OCI-LY1 (cell line): ENCODE measurements at regions not wholly inside any gene's neighbourhood (a gene's known extent, or its start where the extent isn't known, plus 50 kb on each side); places are given as distances from the start of the nearest gene placed in this dataset.

Source experiments
- H2AFZ ChIP-seq: fragments of 200-600 bp; sonication (generic), shearing (Covaris generic); 2 replicates; pipeline ENCODE4 v1.6.0; 2014; ENCODE audit warnings: antibody characterized with exemption, mild to moderate bottlenecking, low read length
- H3F3A ChIP-seq: fragments of 200-600 bp; sonication (generic), shearing (Covaris generic); 2 replicates; pipeline ENCODE4 v1.6.0; 2014; ENCODE audit warnings: mild to moderate bottlenecking, antibody characterized with exemption, low read length, moderate library complexity; ENCODE audit not compliant: insufficient read depth
- H3K27ac ChIP-seq: fragments of 200-600 bp; sonication (generic); 2 replicates; pipeline ENCODE4 v1.5.1; 2014; ENCODE audit warnings: low read length, mixed run types, mild to moderate bottlenecking, low read depth; ENCODE audit not compliant: poor library complexity, severe bottlenecking
- H3K27me3 ChIP-seq: fragments of 200-600 bp; sonication (generic); 2 replicates; pipeline ENCODE4 v1.6.0; 2014; ENCODE audit warnings: antibody characterized with exemption, mild to moderate bottlenecking, low read length, moderate library complexity; ENCODE audit not compliant: insufficient read depth
- H3K36me3 ChIP-seq: fragments of 200-600 bp; sonication (generic); 2 replicates; pipeline ENCODE4 v1.6.1; 2014; ENCODE audit warnings: mild to moderate bottlenecking, antibody characterized with exemption, low read length, moderate library complexity, mixed read lengths; ENCODE audit not compliant: insufficient read depth
- H3K4me1 ChIP-seq: fragments of 200-600 bp; sonication (generic); 2 replicates; pipeline ENCODE4 v1.5.1; 2014; ENCODE audit warnings: mild to moderate bottlenecking, low read length, moderate library complexity; ENCODE audit not compliant: insufficient read depth, severe bottlenecking
- H3K4me2 ChIP-seq: fragments of 200-600 bp; sonication (generic), shearing (Covaris generic); 2 replicates; pipeline ENCODE4 v1.6.1; 2014; ENCODE audit warnings: low read length
- H3K4me3 ChIP-seq: fragments of 200-600 bp; sonication (generic); 2 replicates; pipeline ENCODE4 v1.5.1; 2014; ENCODE audit warnings: low read length, low read depth, mild to moderate bottlenecking, mixed read lengths; ENCODE audit not compliant: poor library complexity, severe bottlenecking
- H3K79me2 ChIP-seq: fragments of 200-600 bp; shearing (Covaris generic); 2 replicates; pipeline ENCODE4 v1.6.1; 2016; ENCODE audit warnings: mixed run types, low read length, mixed read lengths; ENCODE audit not compliant: insufficient read depth
- H3K9ac ChIP-seq: fragments of 200-600 bp; sonication (generic), shearing (Covaris generic); 2 replicates; pipeline ENCODE4 v1.6.1; 2014; ENCODE audit warnings: mild to moderate bottlenecking, low read length, mixed read lengths
- H3K9me2 ChIP-seq: fragments of 200-600 bp; sonication (generic), shearing (Covaris generic); 2 replicates; pipeline ENCODE4 v1.6.1; 2014; ENCODE audit warnings: low read depth, mild to moderate bottlenecking, low read length, mixed read lengths
- H3K9me3 ChIP-seq: fragments of 200-600 bp; shearing (Covaris generic); 2 replicates; pipeline ENCODE4 v1.6.1; 2014; ENCODE audit warnings: low read length, mixed read lengths
- H4K20me1 ChIP-seq: fragments of 200-600 bp; sonication (generic), shearing (Covaris generic); 2 replicates; pipeline ENCODE4 v1.6.0; 2016; ENCODE audit warnings: mild to moderate bottlenecking, low read length; ENCODE audit not compliant: insufficient read depth
- EZH2 ChIP-seq: fragments of 200-600 bp; sonication (generic), shearing (Covaris generic); IDR thresholded peaks from 2 replicates; pipeline ENCODE4 v1.8.0; 2017; ENCODE audit warnings: borderline replicate concordance, mixed run types, mild to moderate bottlenecking, antibody characterized with exemption, low read length, moderate library complexity, mixed read lengths
- TF ChIP-seq, protein P1 (sequence below): fragments of 200-600 bp; sonication (generic), shearing (Covaris generic); IDR thresholded peaks from 2 replicates; pipeline ENCODE4 v1.5.1; 2017; ENCODE audit warnings: mild to moderate bottlenecking, antibody characterized with exemption, low read length, moderate library complexity, mixed read lengths

DNA sequence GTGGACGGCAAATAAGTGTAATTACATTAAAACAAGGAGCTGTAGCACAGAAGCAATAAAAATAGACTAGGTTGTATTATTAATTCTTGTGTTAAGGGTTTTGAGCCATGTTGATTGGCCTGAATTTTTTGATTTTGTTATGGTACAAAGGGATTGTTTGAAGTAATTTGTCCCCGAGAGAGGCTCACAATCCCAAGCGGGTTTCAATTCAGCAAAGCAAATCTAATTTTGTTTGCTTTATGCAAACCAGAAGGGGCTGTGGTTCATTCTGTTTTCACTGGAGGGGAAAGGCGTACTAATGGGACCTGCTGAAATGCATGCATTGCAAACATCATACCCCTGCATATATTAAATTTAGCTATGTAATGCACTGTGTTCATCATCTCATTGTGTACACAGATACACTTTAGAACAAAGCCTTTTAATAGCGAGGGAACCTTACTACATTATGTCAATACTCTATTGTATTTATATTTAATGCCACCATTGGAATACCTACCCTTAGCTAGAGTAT, 379.5 kb upstream of the POU3F2 start:
- Histone ChIP-seq H3K79me2 (no peaks in the 10 kb centered on the region), H3K27me3 (no peaks in the 10 kb centered on the region), H3K9ac (no peak overlapping the region), H3F3A (no peaks in the 10 kb centered on the region), H3K9me2 (no peaks in the 10 kb centered on the region), H3K27ac (no peak overlapping the region), H3K9me3 (no peaks in the 10 kb centered on the region), H2AFZ (no peak overlapping the region), H3K4me3 (no peak overlapping the region), H3K36me3 (no peaks in the 10 kb centered on the region), H4K20me1 (no peaks in the 10 kb centered on the region), H3K4me1 (no peaks in the 10 kb centered on the region), H3K4me2 (no peak overlapping the region)
- TF ChIP-seq, protein P1, sequence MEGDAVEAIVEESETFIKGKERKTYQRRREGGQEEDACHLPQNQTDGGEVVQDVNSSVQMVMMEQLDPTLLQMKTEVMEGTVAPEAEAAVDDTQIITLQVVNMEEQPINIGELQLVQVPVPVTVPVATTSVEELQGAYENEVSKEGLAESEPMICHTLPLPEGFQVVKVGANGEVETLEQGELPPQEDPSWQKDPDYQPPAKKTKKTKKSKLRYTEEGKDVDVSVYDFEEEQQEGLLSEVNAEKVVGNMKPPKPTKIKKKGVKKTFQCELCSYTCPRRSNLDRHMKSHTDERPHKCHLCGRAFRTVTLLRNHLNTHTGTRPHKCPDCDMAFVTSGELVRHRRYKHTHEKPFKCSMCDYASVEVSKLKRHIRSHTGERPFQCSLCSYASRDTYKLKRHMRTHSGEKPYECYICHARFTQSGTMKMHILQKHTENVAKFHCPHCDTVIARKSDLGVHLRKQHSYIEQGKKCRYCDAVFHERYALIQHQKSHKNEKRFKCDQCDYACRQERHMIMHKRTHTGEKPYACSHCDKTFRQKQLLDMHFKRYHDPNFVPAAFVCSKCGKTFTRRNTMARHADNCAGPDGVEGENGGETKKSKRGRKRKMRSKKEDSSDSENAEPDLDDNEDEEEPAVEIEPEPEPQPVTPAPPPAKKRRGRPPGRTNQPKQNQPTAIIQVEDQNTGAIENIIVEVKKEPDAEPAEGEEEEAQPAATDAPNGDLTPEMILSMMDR: no peak
- TF ChIP-seq EZH2: no peak

DNA sequence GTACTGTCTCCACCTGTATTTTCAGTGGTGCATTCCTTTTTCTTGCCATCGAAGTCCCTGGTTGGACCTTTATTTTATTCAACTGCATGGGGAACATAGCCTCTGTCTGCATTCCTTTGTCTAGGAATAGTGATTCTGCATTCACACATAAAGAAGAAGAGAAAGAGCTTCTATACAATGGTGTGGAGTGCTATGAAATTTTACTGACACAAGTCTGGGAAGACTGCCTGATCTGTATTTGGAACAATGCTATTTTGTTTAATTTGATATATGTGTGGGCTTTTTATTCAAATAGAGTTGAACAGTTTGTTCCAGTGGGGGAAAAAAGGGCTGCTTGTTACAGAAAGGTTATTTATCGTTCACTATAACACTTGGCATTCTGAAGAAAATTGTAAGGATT, 375.7 kb upstream of the POU3F2 start:
- TF ChIP-seq, protein P1: no peak
- no peak for TF ChIP-seq EZH2
- Histone ChIP-seq H3K4me1 (no peaks in the 10 kb centered on the region), H3K27ac (no peak overlapping the region), H2AFZ (no peak overlapping the region), H3K4me2 (no peak overlapping the region), H3K9me2 (no peaks in the 10 kb centered on the region), H3K79me2 (no peaks in the 10 kb centered on the region), H3K27me3 (no peaks in the 10 kb centered on the region), H3F3A (no peaks in the 10 kb centered on the region), H3K36me3 (no peaks in the 10 kb centered on the region), H3K9me3 (no peaks in the 10 kb centered on the region), H4K20me1 (no peaks in the 10 kb centered on the region), H3K4me3 (no peak overlapping the region), H3K9ac (no peak overlapping the region)

GRCh38 chr6:98463038-98464000, 371.1 kb upstream of the POU3F2 start:
- H3K9me2 ChIP-seq: no peaks in the 10 kb centered on the region
- H3K4me3 ChIP-seq: no peak overlapping the region
- H3K27ac ChIP-seq: no peak overlapping the region
- no peak overlapping the region for H2AFZ ChIP-seq
- H3K4me1 ChIP-seq: no peaks in the 10 kb centered on the region
- no peaks in the 10 kb centered on the region for H3K9me3 ChIP-seq
- H4K20me1 ChIP-seq: no peaks in the 10 kb centered on the region
- TF ChIP-seq EZH2: no peak
- TF ChIP-seq, protein P1: no peak
- no peaks in the 10 kb centered on the region for H3F3A ChIP-seq
- no peaks in the 10 kb centered on the region for H3K36me3 ChIP-seq
- no peak overlapping the region for H3K9ac ChIP-seq
- no peaks in the 10 kb centered on the region for H3K27me3 ChIP-seq
- no peaks in the 10 kb centered on the region for H3K79me2 ChIP-seq
- H3K4me2 ChIP-seq: no peak overlapping the region
